Left lung (tissue), 4 donors: ENCODE measurements at regions not wholly inside any gene's neighbourhood (a gene's known extent, or its start where the extent isn't known, plus 50 kb on each side); places are given as distances from the start of the nearest gene placed in this dataset.

ENCODE experiments used
- ATAC-seq: fragments of 200-7000 bp; cut with Tn5 transposase; one replicate; pipeline ENCODE4 v1.9.1; 2020; ENCODE audit warnings: moderate library complexity
- DNase-seq, 4 donors: peaks; one replicate each; pipeline ENCODE4 v3.0.0-alpha.2; 2013 to 2020
- H3K27ac ChIP-seq, 2 donors: fragments of 200-600 bp; sonication (generic) in 1 of 2; one replicate each; pipeline versions ENCODE4 v1.5.0 to v1.8.0; 2020 to 2021
- H3K27me3 ChIP-seq, 2 donors: fragments of 200-600 bp; sonication (generic) in 1 of 2; one replicate each; pipeline versions ENCODE4 v1.5.0 to v1.8.0; 2020 to 2021
- H3K36me3 ChIP-seq, 2 donors: fragments of 200-600 bp; sonication (generic) in 1 of 2; one replicate each; pipeline versions ENCODE4 v1.5.0 to v1.8.0; 2020 to 2021
- H3K4me1 ChIP-seq, 2 donors: fragments of 200-600 bp; one replicate each; pipeline ENCODE4 v1.8.0; 2021
- H3K4me3 ChIP-seq, 2 donors: fragments of 200-600 bp; sonication (generic) in 1 of 2; one replicate each; pipeline versions ENCODE4 v1.5.0 to v1.8.0; 2020 to 2021; ENCODE audit warnings: mild to moderate bottlenecking in 1 of 2
- H3K9me3 ChIP-seq, 2 donors: fragments of 200-600 bp; sonication (generic) in 1 of 2; one replicate each; pipeline versions ENCODE4 v1.5.0 to v1.8.0; 2020 to 2021
- CTCF ChIP-seq, 2 donors: fragments of 200-600 bp; sonication (generic) in 1 of 2; IDR thresholded peaks; one replicate each; pipeline versions ENCODE4 v1.5.0 to v1.8.0; 2021; ENCODE audit warnings: antibody characterized with exemption in 2 of 2
- intact Hi-C, 2 donors: fragments of 100-400 bp; cut with DNase I; formaldehyde crosslinking; loops; one replicate each; pipeline versions ENCODE4 v1.11.2 to v1.14.2; 2022
- donor health status: DM: no; HTN: yes; CAD: no.
- donor health status: DM: no; HTN: no; CAD: no.

- no peak overlapping the region for H3K4me3 ChIP-seq
- no peaks in the 10 kb centered on the region for H3K4me1 ChIP-seq
- intact Hi-C loops: no loop called here
- no peak for DNase-seq
- no peak for ATAC-seq
- TF ChIP-seq CTCF (IDR thresholded peaks at IDR 0.05): no peak
- no peaks in the 10 kb centered on the region for H3K36me3 ChIP-seq
- no peaks in the 10 kb centered on the region for H3K27me3 ChIP-seq
- H3K9me3 ChIP-seq: peaks cover 0 to 2% of the 10 kb centered on the region in 2 donors
- no peak overlapping the region for H3K27ac ChIP-seq
Observed at GRCh38 chr7:153021542-153021941, 262.0 kb downstream of the ACTR3B start.

DNA sequence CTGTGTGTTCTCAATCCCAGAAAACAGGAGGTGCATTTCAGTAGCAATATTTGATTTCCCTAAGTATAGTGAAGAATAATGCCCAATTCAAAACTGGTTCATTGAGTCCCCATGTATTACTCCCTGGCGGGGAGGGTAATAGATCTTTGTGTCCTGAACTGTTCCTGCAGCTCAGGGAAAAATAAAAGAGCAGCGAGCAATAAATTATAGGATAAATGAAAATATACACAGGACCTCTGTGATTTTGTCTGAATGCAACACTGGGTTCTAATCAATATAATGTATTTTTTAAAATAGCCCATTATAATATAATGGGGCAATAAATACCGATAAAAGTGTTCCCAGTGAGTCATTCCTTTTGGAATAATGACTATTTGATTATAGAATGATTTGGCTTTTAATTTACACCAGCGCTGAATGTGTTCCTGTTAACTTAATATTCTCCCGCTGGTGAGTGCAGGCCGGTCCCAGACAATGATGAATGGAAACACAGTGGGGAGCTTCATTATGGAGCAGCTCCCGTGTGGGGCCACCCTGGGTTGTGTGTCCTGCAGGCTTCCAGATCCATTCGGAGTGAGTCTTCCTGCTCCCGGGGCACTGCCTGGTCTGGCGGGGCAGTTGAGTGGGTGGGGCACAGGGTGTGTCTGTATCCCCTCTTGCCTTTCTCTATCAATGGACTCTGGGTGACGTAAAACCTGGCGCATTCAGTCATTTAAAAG, 263.1 kb downstream of the ACTR3B start:
- H3K4me1 ChIP-seq: no peaks in the 10 kb centered on the region
- no peak overlapping the region for H3K27ac ChIP-seq
- no peaks in the 10 kb centered on the region for H3K27me3 ChIP-seq
- peaks cover 0 to 2% of the 10 kb centered on the region in 2 donors for H3K9me3 ChIP-seq
- no peak for ATAC-seq
- no peaks in the 10 kb centered on the region for H3K36me3 ChIP-seq
- no peak for DNase-seq
- TF ChIP-seq CTCF (IDR thresholded peaks at IDR 0.05): no peak
- intact Hi-C loops: no loop called here
- H3K4me3 ChIP-seq: no peak overlapping the region

GRCh38 chr7:153023194-153023592, 263.6 kb downstream of the ACTR3B start:
- no peaks in the 10 kb centered on the region for H3K4me1 ChIP-seq
- H3K4me3 ChIP-seq: no peak overlapping the region
- no peak for TF ChIP-seq CTCF (IDR thresholded peaks at IDR 0.05)
- intact Hi-C loops: no loop called here
- H3K36me3 ChIP-seq: no peaks in the 10 kb centered on the region
- DNase-seq: no peak
- no peak overlapping the region for H3K27ac ChIP-seq
- ATAC-seq: no peak
- peaks cover 0 to 2% of the 10 kb centered on the region in 2 donors for H3K9me3 ChIP-seq
- no peaks in the 10 kb centered on the region for H3K27me3 ChIP-seq

GRCh38 chr7:153027210-153027609, 267.7 kb downstream of the ACTR3B start:
- Histone ChIP-seq H3K4me1 (no peaks in the 10 kb centered on the region), H3K27me3 (no peaks in the 10 kb centered on the region), H3K4me3 (no peak overlapping the region), H3K27ac (no peak overlapping the region), H3K36me3 (no peaks in the 10 kb centered on the region), H3K9me3 (no peaks in the 10 kb centered on the region)
- no peak for TF ChIP-seq CTCF (IDR thresholded peaks at IDR 0.05)
- no peak for DNase-seq
- intact Hi-C loops: no loop called here
- no peak for ATAC-seq

- Histone ChIP-seq H3K27ac (no peak overlapping the region), H3K4me3 (no peak overlapping the region), H3K36me3 (no peaks in the 10 kb centered on the region), H3K4me1 (no peaks in the 10 kb centered on the region), H3K9me3 (no peaks in the 10 kb centered on the region), H3K27me3 (no peaks in the 10 kb centered on the region)
- no peak for TF ChIP-seq CTCF (IDR thresholded peaks at IDR 0.05)
- no peak for ATAC-seq
- intact Hi-C loops: no loop called here
- DNase-seq: no peak
Observed at GRCh38 chr7:153027904-153028303, 268.4 kb downstream of the ACTR3B start.
